OCI-LY1 (cell line): ENCODE measurements at regions not wholly inside any gene's neighbourhood (a gene's known extent, or its start where the extent isn't known, plus 50 kb on each side); places are given as distances from the start of the nearest gene placed in this dataset.

Experiments
- CTCF ChIP-seq: fragments of 200-600 bp; sonication (generic), shearing (Covaris generic); IDR thresholded peaks from 2 replicates; pipeline ENCODE4 v1.5.1; 2017; ENCODE audit warnings: mild to moderate bottlenecking, antibody characterized with exemption, low read length, moderate library complexity, mixed read lengths
- EZH2 ChIP-seq: fragments of 200-600 bp; sonication (generic), shearing (Covaris generic); IDR thresholded peaks from 2 replicates; pipeline ENCODE4 v1.8.0; 2017; ENCODE audit warnings: borderline replicate concordance, mixed run types, mild to moderate bottlenecking, antibody characterized with exemption, low read length, moderate library complexity, mixed read lengths

- no peak for TF ChIP-seq CTCF
- no peak for TF ChIP-seq EZH2
Observed at GRCh38 chr12:33115716-33116115, 219.1 kb upstream of the PKP2 start.
